Middle frontal gyrus (tissue), 1 donor: ENCODE measurements at regions not wholly inside any gene's neighbourhood (a gene's known extent, or its start where the extent isn't known, plus 50 kb on each side); places are given as distances from the start of the nearest gene placed in this dataset.
"Not testable (repeated sequence)": the region's sequence is repeated elsewhere in the genome, so short reads cannot be mapped to it uniquely, and the experiment has no call there.

Source experiments
- DNase-seq: peaks from one replicate; pipeline ENCODE4 v3.0.0-alpha.2; 2015; ENCODE audit warnings: low spot score; ENCODE audit errors: extremely low spot score

DNA sequence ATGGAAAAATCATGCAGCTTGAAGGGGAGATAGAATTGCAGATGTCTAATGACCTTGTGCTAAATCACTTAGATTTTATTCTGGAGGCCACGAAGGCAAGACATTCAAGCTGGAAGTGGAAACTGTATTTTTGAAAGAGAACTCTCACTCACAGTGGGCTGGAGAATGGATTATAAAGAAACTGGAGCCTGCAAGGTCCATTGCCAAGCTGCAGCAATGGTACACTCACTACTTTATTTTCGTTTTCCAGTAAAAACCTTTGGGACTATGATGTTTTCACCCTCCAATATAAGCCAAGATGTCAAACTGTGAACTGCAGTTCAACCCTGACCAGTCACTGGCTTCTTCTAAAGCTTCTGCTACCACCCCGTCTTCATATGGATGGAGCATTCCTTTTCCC is 62.0 kb downstream of the SKIDA1 start:
- DNase-seq = no peak

DNA sequence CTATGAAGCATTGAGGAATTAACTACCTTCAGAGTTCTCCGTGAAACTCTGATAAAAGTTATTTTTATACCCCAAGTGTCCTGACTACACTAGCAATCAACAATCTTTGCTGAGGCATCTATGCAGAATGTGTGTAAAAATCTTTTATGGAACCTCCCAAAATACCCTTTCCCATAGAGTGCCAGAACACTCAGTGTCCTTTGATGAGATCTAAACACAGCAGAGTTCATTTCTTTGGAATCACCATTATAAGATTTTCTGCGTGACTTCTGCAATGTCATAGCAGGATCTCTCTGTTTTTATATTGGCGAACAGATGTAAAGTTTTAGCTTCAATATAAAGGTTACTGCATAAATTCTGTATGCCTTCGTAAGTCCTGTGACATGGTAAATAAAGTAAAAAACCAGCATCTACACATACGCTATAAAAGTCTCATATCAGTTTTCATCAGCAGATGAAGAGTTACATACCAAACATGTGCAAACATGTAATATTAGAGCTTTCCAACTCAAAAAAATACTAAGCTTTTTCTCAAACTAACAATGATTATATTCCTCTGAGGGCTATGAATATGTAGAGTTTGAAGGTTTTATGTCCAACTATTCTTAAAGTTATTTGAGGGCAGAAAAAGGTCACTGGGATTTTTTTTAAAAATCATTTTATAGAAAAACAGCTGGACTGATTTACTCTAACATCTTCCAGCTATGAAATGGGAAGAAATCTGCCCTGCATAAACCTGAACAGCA is 67.2 kb downstream of the SKIDA1 start:
- DNase-seq = no peak

DNA sequence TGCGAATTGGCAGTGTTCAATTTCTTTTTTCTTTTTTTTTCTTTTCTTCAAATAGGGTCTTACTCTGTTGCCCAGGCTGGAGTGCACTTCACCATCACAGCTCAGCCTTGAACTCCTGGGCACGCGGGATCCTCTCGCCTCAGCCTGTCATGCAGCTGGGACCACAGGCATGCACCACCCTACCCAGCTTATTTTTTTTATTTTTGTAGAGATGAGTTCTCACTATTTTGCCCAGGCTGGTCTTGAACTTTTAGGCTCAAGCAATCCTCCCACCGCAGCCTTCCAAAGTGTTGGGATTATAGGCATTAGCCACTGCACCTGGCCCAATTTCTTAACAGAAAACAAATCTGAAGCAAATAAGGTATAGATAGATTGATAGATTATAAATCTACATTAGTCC is 69.3 kb downstream of the SKIDA1 start:
- no peak for DNase-seq

DNA sequence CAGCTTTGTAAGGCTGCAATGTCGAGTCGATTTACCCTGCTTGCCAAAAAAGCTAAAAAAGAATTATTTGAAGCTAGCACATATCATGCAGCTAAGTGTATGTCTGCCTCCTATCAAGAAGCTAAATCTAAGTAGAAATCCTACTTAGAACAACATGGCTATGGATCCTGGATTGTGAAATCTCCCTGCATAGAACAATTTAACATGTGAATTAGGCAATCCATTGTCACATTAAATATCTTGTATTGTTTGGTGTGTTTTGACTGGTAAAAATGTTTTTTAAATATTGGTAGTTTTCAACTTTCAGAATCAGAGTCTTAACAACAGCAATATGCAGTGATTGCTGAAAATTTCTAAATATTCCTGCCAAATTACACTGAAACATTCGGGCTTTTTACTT is 73.3 kb downstream of the SKIDA1 start:
- DNase-seq = no peak

DNA sequence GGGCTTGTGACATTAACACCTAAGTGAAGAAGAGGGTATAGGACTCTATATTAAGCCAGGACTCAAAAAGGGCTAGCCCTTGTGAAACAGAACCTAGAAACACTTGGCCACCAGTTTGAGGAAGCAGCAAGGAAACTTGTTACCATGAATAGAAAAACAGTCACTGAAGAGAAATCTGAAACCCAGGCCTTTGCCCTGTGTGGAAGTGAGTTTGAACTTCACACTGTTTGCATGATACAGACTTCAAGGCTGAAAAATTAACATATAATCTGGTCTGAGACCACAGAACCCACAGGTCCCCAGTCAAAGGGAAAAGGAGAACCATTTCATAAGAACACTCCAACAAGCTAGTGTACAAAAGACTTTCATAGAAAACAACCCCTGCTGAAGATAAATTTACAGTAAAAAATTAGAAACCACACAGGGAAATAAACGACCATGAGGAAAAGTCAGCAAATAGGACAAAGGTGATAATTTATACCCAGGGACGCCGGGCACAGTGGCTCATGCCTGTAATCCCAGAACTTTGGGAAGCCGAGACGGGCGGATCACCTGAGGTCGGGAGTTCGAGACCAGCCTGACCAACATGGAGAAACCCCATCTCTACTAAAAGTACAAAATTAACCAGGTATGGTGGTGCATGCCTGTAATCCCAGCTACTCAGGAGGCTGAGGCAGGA is 76.1 kb downstream of the SKIDA1 start:
- DNase-seq = no peak

DNA sequence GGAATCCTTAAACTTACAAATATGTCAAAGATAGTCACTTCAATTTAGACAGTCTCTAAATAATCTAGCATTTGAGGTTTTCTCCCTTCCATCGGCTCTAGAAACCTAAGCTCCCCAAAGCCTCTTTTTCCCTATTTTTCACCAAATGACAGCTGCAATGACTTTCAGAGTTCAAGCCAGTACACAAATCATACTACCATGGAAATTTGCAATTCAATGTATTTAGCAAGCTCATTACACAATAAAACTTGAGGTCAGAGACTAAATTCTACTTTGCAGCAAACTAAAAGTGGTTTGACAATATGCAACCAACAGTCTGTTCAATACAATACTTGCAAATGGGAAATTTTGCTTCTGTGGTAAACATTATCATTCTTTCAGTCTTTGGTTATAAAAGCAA is 80.3 kb downstream of the SKIDA1 start:
- no peak for DNase-seq

DNA sequence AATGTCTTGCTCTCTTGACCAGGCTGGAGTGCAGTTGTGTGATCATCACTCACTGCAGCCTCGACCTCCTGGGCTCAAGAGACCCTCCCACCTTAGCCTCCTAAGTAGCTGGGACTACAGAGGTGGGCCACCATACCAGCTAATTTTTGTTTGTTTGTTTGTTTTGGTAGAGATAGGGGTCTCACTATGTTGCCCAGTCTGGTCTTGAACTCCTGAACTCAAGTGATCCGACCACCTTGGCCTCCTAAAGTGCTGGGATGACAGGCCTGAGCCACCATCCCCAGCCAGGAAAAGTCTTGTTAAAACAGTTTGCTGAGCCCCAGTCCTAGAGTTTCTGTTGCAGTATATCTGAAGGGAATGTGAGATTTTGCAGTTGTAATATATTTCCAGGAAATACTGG is 83.9 kb downstream of the SKIDA1 start:
- no peak for DNase-seq

DNA sequence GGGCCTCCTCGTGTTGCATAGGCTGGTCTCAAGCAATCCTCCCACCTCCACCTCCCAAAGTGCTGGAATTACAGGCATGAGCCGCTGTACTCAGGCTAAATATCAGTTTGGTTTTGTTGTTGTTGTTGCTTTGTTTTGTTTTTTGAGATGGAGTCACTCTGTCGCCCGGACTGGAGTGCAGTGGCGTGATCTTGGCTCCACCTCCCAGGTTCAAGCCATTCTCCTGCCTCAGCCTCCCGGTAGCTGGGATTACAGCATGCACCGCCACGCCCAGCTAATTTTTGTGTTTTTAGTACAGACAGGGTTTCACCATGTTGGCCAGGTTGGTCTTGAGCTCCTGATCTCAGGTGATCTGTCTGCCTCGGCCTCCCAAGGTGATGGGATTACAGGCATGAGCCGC is 86.6 kb downstream of the SKIDA1 start:
- not testable (repeated sequence) for DNase-seq

DNA sequence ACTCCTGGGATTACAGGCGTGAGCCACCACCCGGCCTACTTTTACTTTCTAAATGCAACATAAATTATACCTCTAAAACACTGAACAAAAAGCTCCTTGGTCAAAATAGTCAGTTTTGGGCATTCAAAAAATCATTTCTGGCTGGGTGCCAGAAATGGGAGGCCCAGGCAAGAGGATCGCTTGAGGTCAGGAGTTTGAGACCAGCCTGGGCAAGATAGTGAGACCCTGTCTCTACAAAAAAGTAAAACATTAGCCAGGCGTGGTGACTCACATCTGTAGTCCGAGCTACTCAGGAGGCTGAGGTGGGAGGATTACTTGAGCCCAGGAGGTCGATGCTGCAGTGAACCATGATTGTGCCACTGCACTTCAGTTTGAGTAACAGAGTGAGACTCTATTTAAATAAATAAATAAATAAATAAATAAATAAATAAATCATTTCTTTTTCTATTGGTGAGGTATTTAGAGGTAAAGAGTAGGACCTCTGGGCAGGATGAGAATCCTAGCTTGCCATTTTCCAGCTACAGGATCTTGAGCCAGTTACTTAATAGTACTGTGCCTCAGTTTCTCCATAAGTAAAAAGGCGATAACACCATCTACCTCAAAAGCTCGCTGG is 87.6 kb downstream of the SKIDA1 start:
- DNase-seq = no peak

DNA sequence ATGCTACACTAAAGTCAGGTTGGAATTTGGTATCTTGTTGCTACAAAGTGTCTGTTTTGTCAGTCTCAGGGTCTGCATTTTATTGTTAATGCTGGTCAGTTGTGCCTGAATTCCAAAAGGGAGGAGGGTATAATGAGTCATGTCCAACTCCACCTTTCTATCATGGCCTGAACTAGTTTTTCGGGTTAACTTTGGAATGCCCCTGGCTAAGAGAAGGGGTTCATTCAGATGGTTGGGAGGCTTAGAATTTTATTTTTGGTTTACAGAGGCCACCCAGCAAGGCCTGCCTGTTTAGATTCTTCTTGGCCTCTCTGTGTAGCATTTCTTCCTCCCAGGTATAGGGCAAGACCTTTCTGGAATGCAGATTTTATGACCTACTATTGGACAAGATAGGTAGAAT is 93.2 kb downstream of the SKIDA1 start:
- no peak for DNase-seq

DNA sequence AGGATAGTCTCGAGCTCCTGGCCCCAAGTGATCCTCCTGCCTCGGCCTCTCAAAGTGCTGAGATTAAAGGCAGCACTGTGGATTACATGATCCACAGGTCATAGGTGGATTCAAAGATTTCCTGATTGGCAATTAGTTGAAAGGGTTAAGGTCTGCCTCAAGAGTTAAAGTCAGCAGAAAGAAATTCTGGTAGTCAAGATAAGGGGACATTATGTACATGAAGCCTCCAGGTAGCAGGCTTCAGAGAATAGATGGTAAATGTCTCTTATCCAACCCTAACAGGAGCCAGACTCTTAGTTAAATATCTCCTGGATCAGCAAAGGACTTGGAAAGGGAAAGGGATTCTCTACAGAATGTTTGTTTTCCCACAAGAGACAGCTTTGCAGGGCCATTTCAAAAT is 93.7 kb downstream of the SKIDA1 start:
- DNase-seq = no peak

DNA sequence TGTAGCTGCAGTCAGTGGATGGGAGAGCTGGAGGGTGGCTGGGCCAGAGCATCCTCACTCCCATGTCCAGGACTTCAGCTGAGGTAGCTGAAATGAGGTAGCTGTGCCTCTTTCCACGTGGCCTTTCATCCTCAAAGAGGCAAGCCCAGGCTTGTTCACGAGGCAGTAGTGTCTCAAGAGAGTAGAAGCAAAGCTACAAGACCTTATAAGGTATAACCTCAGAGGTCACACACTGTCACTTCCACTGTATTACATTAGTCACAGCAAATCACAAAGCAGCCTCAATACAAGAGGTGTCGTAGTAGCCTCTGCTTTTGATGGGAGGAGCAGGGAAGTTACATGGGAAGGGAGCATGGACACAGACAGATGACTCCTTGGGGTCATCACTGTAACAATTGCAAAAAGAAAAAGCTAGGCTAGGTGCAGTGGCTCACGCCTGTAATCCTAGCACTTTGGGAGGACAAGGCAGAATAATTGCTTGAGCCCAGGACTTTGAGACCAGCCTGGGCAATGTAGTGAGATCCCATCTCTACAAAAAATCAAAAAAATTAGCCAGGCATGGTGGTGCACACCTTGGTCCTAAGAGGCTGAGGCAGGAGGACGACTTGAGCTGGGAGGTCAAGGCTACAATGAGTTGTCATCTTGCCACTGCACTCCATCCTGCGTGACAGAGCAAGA is 97.5 kb downstream of the SKIDA1 start:
- DNase-seq = no peak

DNA sequence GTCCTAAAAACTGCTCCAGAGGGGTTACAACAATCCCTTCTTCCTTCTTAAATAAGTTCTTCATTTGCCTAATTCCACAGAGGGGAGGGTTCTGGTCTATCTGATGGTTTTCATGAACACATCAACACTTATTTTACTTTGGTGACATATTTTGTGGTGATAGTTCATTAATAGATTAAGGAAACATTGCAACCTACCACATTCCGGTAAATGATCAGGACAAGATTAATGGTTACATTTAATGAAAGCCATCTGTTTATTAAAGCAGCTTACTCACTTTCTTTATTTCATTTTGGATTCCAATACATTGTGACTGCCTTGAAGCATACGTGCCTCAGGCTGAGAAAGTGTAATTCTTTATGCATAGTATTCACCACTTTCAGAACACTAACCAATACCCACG is 101.0 kb downstream of the SKIDA1 start:
- no peak for DNase-seq

DNA sequence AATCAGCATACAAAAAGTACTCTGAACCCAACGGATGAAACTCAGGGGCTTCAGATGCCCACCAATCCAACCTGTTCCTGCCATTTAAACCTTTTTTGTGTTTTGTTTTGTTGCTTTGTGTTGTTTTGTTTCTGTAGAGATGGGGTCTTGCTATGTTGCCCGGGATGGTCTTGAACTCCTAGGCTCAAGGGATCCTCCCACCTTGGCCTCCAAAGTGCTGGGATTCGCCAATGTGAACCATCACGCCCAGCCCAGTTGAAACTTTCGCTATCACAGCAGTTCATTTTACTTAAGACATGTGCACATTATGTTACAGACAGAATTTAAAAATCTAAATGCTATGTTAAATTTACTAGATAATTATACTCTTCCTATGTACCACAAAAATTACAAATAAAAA is 101.6 kb downstream of the SKIDA1 start:
- no peak for DNase-seq

DNA sequence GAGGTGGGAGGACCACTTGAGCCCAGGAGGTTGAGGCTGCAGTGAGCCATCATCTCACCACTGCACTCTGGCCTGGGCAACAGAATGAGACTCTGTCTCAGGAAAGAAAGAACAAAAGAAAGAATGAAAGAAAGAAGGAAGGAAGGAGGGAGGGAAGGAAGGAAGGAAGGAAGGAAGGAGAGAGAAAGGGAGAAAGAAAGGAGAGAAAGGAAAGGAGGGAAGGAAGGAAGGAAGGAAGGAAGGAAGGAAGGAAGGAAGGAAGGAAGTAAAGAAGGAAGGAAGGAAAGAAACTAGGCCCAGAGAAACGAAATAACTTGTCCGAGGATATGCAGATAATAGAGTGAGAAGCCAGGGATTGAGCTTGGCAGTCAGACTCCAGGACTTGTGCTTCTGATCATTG is 102.1 kb downstream of the SKIDA1 start:
- no peak for DNase-seq

DNA sequence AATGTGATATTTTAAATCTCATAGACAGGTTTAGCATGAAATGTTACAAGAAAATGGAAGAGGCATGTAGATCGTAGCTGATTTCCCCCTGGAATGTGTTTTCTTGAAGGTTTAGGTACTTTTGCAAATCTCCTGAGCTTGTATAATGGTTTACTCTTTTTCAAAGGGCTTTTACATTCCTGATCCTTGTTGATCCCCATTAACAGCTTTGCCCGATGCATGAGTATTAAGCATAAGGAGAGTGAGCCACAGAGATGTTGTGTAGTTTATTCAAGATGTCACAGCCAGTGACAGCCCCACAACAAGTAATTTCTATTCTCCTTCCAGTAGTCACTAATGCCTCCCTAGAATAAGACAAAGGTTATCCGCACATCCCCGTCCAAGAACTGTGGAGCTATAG is 103.7 kb downstream of the SKIDA1 start:
- no peak for DNase-seq

DNA sequence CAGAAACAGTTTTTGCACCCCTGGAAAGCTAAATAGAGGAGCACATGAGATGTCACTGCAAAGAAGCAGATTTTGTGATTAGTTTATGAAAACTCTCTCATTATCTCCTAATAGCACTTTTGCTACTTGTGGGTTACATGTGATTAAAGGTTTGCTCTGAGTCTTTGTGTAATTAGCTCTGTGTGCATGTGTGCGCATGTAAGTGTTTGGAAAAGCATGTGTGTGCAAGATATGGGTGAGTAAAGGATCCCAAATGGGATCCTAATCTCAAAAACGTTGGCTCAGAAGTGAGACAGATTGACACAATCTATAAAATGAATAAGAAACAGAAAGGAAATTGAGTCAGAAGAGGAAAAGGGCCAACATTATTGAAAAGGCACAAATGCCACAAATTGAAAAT is 104.5 kb downstream of the SKIDA1 start:
- DNase-seq = no peak

DNA sequence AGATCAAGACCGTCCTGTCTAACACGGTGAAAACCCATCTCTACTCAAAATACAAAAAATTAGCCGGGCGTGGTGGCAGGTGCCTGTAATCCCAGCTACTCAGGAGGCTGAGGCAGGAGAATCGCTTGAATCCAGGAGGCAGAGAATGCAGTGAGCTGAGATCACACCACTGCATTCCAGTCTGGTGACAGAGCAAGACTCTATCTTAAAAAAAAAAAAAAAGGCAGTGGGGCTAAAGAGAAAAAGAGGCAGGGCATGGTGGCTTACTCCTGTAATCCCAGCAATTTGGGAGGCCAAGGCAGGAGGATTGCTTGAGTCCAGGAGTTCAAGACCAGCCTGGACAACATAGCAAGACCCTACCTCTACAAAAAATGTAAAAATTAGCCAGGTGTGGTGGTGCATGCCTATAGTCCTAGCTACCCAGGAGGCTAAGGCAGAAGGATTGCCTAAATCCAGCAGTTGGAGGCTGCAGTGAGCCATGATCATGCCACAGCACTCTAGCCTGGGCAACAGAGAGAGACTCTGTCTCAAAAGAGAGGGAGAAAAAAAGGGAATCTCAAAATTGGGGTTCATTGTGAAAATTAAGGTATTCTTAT is 106.4 kb downstream of the SKIDA1 start:
- not testable (repeated sequence) for DNase-seq

DNA sequence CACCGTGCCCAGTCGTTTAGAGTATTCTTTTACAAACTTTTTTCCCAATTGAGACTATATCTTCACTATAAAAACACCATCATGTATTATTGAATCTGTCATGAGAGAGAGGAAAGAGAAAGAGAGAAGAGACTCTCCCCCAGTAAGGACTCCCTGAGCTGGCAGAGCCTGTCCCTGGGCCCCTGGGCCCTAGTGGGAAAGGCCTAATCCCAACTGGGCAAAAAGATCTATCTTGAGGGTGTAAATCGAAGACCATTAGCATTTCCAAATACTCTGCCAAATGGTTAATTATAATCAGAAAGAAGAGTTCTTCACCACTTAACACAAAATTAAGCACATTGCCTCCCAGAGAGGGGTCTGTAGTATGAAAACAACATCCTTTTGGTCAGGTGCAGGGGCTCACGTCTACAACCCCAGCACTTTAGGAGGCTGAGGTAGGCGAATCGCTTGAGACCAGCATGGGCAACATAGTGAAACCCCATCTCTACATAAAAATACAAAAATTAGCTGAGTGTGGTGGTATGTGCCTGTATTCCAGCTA is 108.2 kb downstream of the SKIDA1 start:
- DNase-seq = no peak

DNA sequence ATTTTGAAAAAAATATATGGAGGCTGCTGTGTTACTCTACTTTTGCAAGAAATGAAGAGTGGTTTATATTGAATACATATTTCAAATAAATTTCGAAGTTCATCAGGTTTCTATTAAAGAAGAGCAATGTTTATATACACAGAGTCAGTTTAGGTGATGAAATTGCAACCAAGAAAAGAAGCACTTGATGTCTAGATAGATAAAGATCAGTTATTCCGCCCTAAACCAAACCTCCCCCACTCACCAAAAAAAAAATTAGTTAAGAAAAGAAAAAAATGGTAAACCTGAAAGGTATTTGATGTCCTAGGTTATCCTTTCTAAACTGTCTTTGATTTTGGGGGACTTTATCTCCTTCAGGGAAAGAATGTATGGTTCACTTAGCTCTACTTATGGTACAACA is 111.8 kb downstream of the SKIDA1 start:
- no peak for DNase-seq

DNA sequence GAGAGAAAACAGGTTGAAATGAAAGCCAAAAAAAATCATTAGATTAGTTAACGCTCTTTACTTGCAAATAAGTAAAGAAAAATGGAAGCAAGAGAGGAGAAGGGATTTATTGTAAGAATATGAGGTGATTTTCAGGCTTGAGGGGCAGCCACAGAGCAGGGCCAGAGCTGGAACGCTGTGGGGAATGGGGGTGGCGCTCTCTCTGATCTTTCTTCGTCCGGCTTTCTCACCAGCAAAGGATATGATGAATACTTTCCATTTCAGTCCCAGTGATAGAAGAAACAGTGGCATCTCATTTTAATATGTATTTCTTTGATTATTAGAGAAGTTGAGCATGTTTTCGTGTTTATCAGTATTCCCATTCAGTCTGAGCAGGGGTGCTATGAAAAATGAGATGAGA is 112.2 kb downstream of the SKIDA1 start:
- DNase-seq = no peak
